ENCODE measurements at regions not wholly inside any gene's neighbourhood (a gene's known extent, or its start where the extent isn't known, plus 50 kb on each side); places are given as distances from the start of the nearest gene placed in this dataset.

GRCh38 chr1:112264553-112264952, 131.5 kb upstream of the CTTNBP2NL start:
- TF ChIP-seq, protein P1, sequence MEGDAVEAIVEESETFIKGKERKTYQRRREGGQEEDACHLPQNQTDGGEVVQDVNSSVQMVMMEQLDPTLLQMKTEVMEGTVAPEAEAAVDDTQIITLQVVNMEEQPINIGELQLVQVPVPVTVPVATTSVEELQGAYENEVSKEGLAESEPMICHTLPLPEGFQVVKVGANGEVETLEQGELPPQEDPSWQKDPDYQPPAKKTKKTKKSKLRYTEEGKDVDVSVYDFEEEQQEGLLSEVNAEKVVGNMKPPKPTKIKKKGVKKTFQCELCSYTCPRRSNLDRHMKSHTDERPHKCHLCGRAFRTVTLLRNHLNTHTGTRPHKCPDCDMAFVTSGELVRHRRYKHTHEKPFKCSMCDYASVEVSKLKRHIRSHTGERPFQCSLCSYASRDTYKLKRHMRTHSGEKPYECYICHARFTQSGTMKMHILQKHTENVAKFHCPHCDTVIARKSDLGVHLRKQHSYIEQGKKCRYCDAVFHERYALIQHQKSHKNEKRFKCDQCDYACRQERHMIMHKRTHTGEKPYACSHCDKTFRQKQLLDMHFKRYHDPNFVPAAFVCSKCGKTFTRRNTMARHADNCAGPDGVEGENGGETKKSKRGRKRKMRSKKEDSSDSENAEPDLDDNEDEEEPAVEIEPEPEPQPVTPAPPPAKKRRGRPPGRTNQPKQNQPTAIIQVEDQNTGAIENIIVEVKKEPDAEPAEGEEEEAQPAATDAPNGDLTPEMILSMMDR (conservative IDR thresholded peaks at IDR 0.05; ENCODE audit: low read depth, low read length), result no peak
- no peak for TF ChIP-seq BHLHE40 (IDR thresholded peaks at IDR 0.05; ENCODE audit: low read depth, low read length)
- TF ChIP-seq POLR2A (IDR thresholded peaks at IDR 0.05; ENCODE audit: low read depth, low read length), result no peak
- TF ChIP-seq CEBPB (IDR thresholded peaks at IDR 0.05; ENCODE audit: low read depth, low read length), result no peak
- TF ChIP-seq, protein P2, sequence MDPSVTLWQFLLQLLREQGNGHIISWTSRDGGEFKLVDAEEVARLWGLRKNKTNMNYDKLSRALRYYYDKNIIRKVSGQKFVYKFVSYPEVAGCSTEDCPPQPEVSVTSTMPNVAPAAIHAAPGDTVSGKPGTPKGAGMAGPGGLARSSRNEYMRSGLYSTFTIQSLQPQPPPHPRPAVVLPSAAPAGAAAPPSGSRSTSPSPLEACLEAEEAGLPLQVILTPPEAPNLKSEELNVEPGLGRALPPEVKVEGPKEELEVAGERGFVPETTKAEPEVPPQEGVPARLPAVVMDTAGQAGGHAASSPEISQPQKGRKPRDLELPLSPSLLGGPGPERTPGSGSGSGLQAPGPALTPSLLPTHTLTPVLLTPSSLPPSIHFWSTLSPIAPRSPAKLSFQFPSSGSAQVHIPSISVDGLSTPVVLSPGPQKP (IDR thresholded peaks at IDR 0.05; ENCODE audit: borderline replicate concordance, low read depth, low read length), result no peak
- TF ChIP-seq MAFK (IDR thresholded peaks at IDR 0.05; ENCODE audit: low read depth, low read length), result no peak
- TF ChIP-seq RFX5 (IDR thresholded peaks at IDR 0.05; ENCODE audit: low read depth, low read length), result no peak
